Activated CD4-positive, alpha-beta T cell treated with anti-CD3 and anti-CD28 coated beads, Interleukin-2, amount 50 U/mL, for 4 hours (primary cell): ENCODE measurements at regions not wholly inside any gene's neighbourhood (a gene's known extent, or its start where the extent isn't known, plus 50 kb on each side); places are given as distances from the start of the nearest gene placed in this dataset.
"Not testable (repeated sequence)": the region's sequence is repeated elsewhere in the genome, so short reads cannot be mapped to it uniquely, and the experiment has no call there.

Experiments
- DNase-seq, 2 experiments: peaks; one replicate each; pipeline ENCODE4 v3.0.0-alpha.2; 2020

GRCh38 chr10:36759141-36759805 is 366.1 kb upstream of the ANKRD30A start:
- no peak for DNase-seq

DNA sequence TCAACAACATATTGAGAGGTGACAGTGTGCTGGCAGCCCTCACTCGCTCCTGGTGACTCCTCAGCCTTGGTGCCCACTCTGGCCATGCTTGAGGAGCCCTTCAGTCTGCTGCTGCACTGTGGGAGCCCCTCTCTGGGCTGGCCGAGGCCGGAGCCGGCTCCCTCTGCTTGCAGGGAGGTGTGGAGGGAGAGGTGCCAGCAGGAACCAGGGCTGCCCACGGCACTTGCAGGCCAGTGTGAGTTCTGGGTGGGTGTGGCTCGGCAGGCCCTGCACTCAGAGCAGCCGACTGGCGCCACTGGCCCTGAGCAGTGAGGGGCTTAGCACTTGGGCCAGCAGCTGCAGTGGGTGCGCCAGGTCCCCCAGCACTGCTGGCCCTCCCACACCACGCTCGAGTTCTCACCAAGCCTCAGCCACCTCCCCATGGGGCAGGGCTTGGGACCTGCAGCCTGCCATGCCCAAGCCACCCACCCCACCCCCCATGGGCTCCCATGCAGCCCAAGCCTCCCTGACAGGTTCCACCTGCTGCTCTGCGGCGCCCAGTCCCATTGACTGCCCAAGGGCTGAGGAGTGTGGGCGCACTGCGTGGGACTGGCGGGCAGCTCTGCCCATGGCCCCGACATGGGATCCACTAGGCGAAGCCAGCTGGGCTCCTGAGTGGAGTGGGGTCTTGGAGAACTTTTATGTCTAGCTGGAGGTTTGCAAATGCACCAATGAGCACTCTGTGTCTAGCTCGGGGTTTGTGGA is 377.1 kb upstream of the ANKRD30A start:
- DNase-seq, result no peak

DNA sequence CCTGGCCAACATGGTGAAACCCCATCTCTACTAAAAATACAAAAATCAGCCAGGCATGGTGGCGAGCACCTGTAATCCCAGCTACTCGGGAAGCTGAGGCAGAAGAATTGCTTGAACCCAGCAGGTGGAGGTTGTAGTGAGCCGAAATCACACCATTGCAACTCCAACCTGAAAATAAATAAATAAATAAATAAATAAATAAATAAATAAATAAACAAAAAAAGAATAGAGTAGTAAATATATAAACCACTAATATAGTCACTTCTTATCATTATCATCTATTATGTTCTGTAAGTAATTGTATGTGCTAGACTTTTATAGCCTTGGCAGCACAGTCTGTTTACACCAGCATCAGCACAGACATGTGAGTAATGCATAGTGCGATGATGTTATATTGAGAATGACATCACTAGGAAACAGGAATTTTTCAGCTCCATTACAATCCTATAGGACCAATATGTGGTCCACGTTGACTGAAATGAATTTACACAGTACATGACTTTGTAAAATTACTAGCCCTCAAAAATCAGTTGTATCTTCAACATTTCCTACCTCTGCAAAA is 385.4 kb upstream of the ANKRD30A start:
- no peak for DNase-seq

- DNase-seq, result no peak
These were observed 386.5 kb upstream of the ANKRD30A start for GRCh38 chr10:36738738-36739431.

- DNase-seq, result no peak
These were observed 389.1 kb upstream of the ANKRD30A start for GRCh38 chr10:36736311-36736710.

DNA sequence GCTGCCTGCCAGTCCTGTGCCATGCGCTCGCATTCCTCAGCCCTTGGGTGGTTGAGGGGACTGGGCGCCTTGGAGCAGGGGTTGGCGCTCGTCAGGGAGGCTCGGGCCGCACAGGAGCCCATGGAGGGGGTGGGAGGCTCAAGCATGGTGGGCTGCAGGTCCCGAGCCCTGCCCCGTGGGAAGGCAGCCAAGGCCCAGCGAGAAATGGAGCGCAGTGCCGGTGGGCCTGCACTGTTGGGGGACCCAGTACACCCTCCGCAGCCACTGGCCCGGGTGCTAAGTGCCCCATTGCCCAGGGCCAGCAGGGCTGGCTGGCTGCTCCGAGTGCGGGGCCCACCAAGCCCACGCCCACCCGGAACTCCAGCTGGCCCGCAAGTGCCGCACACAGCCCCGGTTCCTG is 390.8 kb upstream of the ANKRD30A start:
- not testable (repeated sequence) for DNase-seq

- DNase-seq, result no peak
These were observed 395.1 kb upstream of the ANKRD30A start for GRCh38 chr10:36730316-36730715.

DNA sequence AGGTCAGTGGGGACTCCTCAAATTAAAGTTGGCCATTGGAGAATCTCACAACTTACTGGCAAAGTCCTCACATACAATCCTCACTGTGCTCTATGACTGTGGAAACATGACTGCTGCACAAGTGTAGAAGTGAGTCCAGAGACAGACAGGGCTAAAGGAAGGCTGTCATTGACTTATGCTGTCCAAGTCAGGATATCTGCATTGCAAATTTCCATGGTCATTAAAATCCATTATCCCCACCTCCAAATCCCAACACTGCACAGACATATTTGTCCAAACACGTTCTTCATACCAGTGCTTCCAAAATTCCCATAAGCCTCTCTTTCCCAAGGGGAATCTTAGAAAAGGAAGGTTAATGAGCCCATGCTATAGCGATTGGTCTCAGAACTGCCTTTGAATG is 396.8 kb upstream of the ANKRD30A start:
- no peak for DNase-seq

- no peak for DNase-seq
These were observed 399.5 kb upstream of the ANKRD30A start for GRCh38 chr10:36725581-36726520.

DNA sequence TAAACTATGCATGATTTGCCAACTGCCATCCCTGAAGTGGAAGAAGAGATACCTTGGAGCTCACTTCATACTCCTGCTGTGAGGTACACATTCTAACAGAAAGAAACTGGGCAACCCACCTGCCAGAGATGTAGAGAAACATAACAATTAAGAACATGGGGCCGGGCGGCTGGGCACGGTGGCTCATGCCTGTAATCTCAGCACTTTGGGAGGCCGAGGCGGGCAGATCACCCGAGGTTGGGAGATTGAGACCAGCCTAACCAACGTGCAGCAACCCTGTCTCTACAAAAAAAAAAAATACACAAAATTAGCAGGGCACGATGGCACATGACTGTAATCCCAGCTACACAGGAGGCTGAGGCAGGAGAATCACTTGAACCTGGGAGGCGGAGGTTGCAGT is 402.6 kb upstream of the ANKRD30A start:
- DNase-seq, result no peak

DNA sequence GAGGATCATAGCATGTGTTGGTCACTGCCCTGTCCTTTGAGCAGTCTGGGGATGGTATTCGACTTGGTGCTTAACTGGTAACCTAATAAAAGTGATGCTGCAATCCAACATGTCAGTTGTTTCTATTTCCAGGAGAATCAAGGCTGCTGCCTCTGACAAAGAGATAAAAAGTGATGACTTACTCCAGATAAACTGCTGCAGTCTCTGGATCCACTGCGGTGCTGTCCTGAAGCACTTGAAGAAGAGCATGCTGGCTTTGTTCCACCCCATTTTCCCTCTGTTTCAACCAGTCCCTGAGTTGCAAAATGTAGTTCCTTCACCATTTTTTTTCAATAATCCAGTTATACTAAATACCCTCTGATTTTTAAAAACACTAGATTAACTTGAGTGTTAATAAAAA is 403.5 kb upstream of the ANKRD30A start:
- DNase-seq, result no peak

DNA sequence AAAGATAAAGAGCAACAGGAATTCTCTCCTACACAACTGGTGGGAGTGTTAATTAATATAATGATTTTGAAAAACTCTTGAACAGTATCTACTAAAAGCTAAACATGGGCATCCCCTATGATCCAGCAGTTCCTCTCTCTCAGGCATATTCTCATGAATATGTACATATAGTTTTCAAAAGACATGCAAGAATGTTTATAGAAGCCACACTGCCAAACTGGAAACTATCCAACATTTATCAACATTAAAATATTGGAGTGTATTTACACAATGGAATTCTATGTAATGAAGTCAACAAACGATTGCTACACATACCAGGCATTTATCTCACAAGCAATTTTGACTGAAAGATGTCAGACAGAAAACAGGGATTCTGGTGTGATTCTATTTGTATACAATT is 404.5 kb upstream of the ANKRD30A start:
- DNase-seq, result no peak

- no peak for DNase-seq
These were observed 408.3 kb upstream of the ANKRD30A start for GRCh38 chr10:36717118-36717517.

- no peak for DNase-seq
These were observed 409.1 kb upstream of the ANKRD30A start for GRCh38 chr10:36716291-36716690.

GRCh38 chr10:36712695-36713094 is 412.7 kb upstream of the ANKRD30A start:
- DNase-seq, result no peak

- no peak for DNase-seq
These were observed 414.0 kb upstream of the ANKRD30A start for GRCh38 chr10:36711361-36711760.

DNA sequence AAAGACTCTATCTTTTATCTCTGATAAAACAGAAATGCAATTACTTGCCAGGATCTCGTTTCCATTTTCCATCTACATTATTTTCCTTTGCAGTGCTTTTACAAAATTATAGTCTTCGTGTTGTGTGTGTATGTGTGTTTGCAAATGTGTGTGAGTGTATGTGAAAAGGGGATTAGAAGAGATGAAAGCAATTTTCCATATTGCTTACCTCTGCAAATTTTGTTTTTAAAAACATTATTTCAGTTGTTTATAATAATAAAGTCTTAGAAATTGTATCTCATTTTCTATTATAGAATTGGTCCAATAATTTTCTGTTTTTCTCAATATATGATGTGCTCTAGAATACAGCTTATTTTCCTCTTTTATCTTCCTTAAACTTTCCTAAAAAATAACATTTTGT is 421.3 kb upstream of the ANKRD30A start:
- DNase-seq, result no peak

DNA sequence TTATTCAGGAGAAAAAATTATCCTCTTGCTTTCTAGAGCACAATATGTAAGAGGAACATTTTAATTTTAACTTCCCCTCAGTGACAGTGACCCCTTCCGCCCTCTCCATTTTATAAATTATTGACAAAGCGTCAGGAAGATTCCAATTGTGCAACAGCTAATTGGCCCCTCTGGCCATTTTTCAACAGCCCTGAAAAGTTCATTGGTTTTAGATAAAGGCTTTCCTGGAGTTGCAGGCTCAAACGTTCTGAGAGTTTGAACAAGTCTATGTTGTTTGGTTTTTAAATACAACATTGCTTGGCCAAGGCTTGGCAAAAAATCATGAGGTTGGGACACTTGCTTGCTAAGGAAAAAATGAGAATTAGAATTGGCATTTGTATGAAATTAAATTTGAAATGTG is 422.2 kb upstream of the ANKRD30A start:
- DNase-seq, result no peak

GRCh38 chr10:36700123-36700522 is 425.3 kb upstream of the ANKRD30A start:
- no peak for DNase-seq

DNA sequence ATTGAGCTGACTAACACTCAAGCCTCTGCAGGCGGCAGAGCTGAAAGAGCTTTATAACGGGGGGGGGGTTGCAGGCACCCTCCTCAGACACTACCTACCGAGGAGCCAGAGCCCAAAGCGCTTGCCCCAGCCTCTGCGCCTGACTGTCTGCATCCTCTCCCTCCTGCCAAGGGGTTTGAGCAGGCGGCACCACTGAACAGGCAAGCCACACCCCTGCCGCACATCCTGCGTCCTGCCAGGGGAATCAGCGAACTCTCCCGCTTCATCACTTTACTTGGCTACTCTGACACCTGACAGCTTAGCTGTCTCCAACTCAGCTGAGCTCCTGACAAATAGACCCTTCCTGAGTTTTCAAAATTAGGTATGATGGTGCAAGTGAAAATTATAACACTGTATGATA is 432.6 kb upstream of the ANKRD30A start:
- DNase-seq, result no peak

DNA sequence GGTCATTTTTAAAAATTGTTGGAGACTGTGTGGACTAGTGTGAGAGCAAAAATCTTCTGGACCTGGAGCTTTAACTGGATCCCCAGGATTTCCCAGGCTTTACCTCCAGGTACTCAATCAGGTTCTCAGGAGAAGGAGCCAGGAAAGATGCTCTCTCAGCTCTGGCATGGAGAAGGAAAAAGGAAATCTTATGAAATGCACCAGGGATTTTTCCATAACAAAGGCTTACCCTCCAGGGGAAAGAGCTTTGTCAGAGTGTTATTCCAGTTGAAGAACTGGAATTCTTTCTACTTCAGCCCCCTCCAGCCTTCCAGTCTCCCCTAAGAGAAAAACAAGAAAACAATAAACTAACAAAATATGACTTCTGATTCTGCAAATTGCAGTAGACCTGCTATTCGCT is 436.7 kb upstream of the ANKRD30A start:
- no peak for DNase-seq

- DNase-seq, result no peak
These were observed 442.0 kb upstream of the ANKRD30A start for GRCh38 chr10:36683421-36683820.
